Left renal pelvis (tissue), 4 donors: ENCODE measurements at regions not wholly inside any gene's neighbourhood (a gene's known extent, or its start where the extent isn't known, plus 50 kb on each side); places are given as distances from the start of the nearest gene placed in this dataset.

Experiments
- DNase-seq, 4 donors: peaks; one replicate each; pipeline ENCODE4 v3.0.0-alpha.2; 2013; ENCODE audit warnings: low read depth in 4 of 4, low spot score in 3 of 4

- DNase-seq, result no peak
These were observed 70.0 kb upstream of the TNRC6C start for GRCh38 chr17:77888242-77889134.

GRCh38 chr17:77889135-77889505 lies 69.4 kb upstream of the TNRC6C start:
- no peak for DNase-seq

DNA sequence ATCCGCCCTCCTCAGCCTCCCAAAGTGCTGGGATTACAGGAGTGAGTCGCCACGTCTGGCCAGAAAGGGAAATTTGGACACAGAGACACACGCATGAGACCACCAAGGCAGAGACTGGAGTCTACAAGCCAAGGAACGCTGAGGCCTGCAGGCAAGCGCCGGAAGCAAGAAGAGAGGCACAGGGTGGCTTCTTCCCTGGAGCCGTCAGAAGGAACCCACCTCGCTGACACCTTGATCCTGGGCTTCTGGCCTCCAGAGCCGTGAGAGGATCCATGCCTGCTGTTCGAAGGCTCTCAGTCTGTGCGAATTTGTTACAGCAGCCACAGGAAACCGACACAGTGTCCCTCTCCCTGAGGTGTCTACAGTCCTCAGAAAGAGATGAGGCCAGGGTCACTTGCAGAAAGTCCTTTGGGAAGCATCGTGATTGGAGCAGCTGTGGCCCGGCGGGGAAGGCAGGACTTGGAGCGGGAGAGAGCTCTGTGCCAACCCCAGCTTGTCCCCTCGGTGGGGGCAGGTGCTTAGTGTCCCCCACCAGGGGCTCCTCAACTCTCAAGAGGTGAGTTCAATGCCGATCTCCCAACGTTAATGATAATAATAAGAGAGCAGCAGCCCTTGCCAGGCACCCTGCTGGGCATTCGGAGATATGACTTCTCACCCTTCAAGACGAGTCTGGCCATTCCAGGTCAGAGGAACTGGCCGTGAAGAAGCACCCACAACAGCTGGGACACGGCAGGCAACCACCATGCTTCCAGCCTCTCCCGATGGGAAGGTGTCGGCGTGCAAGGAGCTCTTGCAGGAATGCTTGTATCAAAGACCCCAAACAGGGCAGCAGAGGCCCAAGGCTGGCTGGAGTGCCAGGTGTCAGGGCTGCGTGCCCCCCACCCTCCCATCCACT lies 68.4 kb upstream of the TNRC6C start:
- no peak for DNase-seq

GRCh38 chr17:77890771-77891170 lies 67.7 kb upstream of the TNRC6C start:
- DNase-seq, result no peak

DNA sequence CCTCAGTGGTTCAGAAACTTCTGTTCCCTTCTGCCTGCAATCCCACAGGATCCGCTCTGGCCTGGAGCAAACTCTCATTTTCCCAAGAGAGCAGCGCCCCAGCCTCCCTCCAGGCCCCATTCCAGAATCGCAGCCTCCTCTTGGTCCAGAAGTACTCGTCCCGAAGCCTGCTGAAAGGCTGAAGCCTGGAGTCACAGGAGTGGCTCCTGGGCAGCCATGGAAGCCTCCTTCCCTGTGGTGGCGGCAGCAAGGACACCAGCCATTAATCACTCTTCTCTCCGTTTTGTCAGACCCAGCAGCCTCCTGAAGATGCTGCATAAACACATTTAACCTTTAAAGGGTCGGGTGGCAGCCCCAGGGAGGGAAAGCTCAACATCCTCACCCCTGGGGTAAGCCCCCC lies 66.9 kb upstream of the TNRC6C start:
- no peak for DNase-seq

DNA sequence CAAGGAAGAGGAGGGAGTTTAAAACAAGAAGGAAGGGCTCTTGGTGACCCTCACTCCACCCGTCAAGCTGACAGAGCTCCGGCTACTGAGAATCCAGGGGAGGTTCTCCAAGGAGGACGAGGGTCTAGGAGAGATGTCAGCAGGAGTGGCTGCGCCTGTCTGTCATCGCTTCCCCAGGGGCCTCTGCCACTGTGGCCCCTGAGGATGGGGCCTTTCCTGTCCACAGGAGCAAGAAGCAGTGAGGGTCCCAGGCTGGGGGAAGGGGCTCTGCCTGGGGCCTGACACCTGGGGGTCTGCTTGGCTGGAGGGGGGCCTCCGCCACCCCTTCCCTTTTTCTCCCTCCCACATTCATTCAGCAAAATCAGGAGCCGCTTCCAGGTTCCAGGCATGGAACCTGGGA lies 66.5 kb upstream of the TNRC6C start:
- DNase-seq, result no peak

- DNase-seq, result no peak
These were observed 65.9 kb upstream of the TNRC6C start for GRCh38 chr17:77892469-77893143.

GRCh38 chr17:77893144-77894044 lies 65.1 kb upstream of the TNRC6C start:
- DNase-seq, result no peak

GRCh38 chr17:77894126-77894956 lies 64.2 kb upstream of the TNRC6C start:
- no peak for DNase-seq

- no peak for DNase-seq
These were observed 60.7 kb upstream of the TNRC6C start for GRCh38 chr17:77897741-77898301.

DNA sequence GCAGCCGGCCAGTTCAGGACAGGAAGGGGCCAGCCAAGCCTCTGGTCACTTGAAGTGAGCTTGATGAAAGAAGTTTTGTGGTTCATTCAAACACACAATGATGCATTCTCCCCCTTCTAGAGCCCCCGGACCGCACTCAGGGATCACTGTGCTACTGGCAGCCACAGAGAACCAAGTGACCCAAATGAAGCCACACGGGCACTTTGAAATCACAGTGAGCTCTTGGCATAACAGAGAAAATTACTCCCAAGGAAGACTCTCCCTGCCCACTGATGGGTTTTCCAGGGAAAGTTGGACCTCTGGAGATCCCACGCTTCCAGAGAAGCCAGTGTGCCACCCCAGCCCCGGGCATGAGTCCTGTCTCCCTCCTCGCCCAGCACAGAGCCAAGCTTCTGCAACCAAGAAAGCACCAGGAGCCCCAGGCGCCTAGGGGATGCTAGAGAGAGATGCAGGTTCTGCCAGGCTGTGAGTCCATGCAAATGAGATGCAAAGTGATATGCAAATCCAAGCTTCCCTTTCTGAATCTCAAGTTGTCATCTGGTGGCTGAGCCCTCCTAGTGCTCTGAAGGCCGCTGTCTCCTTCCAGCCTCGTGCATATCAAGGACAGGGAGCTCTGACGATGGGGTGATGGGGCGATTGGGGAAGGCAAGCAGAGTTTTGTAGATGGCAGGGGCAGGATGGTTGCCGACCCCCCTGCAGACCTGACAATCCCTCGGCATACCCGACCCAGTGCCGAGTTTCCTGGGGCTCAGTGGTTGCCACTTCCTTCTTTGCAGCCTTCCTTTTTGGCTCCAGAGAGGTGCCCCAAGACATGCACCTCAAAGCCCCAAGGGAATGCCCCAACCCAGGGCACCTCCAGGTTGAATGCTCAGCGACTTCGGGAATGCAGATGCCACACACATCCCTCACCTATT lies 59.7 kb upstream of the TNRC6C start:
- no peak for DNase-seq

DNA sequence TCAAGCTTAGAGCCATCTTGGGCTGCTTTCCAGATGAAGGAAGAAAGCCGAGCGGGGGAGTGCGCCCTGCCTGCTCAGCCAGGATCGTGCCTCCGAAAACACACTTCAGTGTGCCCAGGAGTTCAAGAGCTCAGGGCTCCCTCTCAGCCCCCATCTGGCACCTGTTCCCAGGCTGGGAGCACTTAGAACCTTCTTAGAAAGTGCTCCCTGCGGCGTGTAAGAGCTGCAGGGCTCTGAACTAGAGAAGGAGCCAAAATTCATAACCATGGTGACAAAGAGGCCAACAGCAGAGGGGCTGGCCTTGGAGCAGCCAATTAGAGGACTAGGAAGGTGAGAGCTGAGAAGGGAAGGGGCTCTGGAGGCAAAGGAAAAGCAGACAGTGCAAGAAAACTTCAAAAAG lies 59.0 kb upstream of the TNRC6C start:
- DNase-seq, result no peak

- DNase-seq, result no peak
These were observed 57.0 kb upstream of the TNRC6C start for GRCh38 chr17:77901481-77901880.

DNA sequence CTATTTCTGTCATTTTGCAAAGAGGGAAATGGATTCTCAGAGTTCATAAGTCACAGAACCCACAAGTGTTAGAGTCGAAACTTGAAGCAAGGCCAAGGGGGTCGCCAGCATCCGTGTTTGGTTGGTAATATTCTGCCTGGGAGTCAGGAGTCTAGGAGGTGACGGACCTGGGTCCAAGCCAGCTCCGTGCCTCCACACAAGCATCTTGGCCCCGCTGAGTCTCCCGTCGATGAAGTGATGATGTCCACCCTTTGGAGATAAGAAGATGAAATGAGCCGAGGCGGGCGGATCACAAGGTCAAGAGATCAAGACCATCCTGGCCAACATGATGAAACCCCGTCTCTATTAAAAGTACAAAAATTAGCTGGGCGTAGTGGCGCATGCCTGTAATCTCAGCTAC lies 53.2 kb upstream of the TNRC6C start:
- no peak for DNase-seq

DNA sequence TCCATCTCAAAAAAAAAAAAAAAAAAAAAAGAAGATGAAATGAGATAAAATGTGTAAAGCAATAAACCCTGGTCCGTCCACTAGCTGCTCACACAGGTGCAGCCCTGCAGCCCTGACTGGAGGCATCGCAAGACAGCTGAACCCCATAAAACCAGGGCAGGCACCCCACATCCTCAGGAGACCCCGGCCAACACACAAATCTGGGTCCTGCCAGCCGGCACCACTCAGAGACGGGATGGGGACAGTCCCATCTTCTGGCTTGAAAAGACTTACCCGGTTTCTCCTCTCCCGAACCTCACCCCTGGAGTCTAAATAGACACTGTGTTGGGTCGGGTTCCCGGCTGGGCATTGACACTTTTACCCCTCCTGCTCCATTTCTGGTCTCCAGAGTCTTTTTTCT lies 52.7 kb upstream of the TNRC6C start:
- no peak for DNase-seq

DNA sequence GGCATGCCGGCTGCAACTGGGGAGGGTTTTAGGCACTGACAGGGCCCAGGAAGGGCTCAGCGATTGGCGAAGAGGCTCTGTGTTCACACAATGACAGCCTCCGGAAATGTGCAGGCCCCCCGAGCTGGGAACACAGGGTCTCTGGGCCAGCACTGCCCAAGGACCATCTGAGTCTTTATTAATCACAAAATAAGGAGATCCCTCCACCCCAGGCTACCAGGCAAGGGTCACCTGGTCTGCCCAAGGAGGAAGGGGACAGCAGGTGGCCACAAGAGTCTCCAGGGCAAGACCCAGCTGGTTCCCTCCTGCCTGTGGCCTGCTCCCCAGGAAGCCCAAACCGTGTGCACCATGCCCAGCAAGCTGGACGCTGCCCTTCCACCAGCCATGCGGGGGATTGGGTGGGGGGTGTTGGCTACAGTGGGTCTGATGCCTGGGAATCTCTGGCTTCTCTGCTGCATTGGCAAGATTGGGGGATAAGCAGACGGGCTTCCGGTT lies 52.1 kb upstream of the TNRC6C start:
- no peak for DNase-seq

DNA sequence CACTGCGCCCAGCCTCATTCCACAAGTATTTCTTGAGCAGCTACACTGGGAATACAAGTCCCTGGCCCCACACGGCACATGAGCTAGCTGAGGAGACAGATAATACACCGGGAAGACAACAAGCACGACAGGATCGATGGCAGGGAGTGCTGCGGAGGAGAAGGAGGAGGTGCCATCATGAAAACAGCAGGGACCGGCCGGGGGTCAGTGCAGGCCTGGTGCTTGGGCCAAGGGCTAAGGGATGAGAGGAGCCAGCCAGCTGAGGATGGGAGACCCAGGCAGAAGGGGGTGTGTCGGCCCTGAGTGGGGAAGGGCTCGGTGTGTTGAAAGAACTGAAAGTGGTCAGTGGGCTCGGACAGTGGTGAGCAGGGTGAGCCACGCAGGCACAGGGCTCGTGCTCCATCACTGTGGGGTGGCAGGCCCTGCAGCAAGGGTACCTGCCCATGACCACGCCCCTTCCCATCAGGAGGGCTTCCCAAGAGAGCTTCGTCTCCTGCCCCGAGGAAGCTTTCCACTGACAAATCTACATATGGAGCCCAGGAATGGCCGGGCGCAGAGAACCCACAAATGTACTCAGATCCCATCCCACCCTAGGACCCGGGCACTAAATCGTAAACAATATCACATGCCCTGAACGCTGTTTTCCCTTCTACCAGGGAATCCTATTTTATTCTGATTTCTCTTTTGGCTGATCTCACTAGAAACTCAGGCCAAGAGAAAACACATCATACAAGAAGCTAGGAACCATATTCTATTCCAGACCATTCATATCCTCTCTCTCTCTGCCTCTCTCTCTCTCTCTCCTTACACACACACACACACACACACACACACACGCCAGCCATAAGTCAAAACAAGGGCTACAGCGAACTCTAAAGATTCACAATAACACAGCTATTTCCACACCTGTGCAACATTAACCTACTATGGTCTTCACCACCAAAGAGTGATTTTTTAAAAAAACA lies 50.7 kb upstream of the TNRC6C start:
- DNase-seq, result no peak
